HT-29 (cell line): ENCODE measurements at regions not wholly inside any gene's neighbourhood (a gene's known extent, or its start where the extent isn't known, plus 50 kb on each side); places are given as distances from the start of the nearest gene placed in this dataset.

Source experiments
- DNase-seq: peaks from one replicate; pipeline ENCODE4 v3.0.0-alpha.2; 2015; ENCODE audit warnings: low spot score

DNA sequence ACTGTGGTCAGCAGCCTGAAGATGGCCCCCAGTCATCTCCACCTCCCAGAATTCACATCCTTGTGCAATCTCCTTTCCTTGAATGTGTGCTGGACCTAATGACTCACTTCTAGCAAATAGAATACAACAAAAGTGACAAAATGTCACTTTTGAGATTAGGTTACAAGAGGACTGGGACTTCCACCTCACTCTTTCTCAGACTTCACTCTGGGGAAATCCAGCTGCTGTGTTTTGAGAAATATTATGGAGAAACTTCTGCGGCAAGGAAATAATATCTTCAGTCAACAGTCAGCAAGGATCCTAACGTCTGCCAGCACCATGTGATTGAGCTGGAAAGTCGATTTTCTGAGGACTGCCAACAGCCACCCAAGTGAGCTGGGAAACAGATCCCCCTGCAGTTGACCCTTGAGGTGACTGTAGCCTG lies 70.5 kb upstream of the GADD45A start:
- no peak for DNase-seq

DNA sequence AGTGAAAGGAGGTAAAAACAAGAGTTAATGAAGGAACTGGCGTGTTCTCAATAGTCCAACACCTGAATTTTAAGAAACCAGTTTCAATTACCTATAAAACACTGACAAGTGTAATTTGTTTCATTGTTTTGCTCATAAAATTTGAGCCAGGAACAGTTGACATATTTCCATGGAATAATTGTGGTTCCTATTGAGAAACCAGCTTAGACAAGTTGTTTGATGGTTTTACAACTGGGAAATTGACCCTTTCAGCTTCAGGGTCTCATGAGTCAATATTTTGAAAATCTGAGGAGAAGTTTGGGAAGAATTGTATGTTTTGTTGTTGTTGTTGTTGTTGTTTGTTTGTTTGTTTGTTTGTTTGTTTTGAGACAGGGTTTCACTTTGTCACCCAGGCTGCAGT lies 69.1 kb upstream of the GADD45A start:
- no peak for DNase-seq

DNA sequence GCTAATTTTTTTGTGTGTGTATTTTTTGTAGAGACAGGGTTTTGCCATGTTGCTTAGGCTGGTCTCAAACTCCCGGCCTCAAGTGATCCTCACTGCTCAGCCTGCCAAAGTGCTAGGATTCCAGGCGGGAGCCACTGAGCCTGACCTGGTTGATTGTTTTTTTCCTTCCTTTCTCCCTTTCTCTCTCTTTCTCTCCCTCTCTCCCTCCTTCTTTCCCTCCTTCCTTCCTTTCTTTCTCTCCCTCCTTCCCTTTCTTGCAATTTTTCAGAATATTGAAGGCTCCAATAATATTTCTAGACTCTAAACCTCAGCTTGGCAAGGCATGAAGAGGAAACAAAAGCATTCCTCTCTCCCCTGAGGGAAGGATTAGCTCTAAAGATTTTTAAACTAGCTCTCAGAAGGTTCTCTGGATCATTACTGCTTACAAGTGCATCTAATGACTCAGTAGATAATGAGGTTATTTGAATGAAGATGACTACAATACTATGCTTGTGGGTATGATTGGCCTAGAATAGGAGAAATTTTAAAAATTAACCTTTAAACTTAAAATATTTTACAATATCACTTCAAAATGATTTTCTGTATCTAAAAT lies 68.5 kb upstream of the GADD45A start:
- no peak for DNase-seq

DNA sequence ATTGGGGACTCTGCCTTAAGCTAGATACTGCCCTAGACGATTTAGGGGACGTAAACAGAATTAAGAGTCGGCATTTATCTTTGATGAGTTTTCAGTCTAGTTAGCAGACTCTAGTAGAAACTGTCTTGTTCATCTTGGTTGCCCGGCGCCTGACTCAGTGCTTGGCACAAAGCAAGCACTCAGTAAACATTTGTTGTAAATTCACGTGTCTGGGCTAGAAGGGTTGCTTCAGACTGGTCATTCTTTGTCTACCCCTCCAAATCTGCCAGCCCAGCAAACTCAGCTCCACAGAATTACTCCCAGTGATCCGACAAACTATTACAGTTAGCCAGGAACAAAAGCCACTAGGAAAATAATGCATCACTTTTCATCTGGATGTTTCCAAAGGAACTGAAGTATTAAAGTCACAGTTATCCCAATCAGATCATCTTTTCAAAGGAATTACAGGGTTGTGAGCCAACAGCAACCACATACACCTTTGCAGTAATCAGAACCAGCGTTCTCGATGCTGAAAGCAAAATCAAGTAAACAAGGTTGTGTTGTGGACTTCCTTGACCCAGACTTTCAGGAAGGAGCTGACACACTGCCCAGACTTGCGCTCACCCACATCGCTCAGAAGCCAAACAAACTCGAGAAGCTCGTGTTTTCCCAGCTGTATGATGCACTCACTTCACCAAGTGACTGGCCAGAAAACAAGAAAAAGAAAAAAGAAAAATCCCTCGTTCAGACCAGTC lies 66.5 kb upstream of the GADD45A start:
- no peak for DNase-seq

DNA sequence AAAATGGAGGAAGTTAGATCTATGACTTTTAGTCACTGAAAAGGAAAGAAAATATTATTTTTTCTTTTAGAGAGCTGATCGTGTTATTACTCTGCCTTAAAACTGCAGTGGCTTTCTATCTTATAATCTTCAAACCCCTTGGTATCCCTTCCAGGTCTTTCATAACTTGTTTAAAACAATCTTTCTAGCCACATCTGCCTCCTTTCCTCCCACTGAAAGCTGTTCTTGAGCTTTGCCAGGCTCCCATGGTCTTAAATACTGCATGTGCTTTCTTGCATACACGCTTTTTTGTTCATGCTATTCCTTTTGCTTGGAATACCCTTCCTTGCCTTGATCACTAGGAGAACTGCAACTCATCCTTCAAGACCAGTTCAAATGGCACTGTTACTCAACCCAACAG lies 65.9 kb upstream of the GADD45A start:
- DNase-seq, result no peak

DNA sequence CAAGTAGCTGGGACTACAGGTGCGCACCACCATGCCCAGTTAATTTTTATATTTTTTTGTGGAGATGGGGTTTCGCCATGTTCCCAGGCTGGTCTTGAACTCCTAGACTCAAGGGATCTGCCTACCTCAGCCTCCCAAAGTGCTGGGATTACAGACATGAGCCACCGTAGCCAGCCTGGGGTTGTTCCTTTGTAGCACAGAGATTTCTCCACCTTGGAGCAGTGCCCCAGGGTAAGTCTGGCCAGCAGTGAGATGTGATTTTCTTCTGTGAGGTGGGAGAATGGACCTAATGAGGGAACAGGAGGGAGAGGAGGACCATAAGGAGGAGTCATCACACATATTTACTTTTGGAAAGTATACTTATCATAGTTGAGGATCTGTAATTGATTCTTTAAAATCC lies 61.1 kb upstream of the GADD45A start:
- no peak for DNase-seq

DNA sequence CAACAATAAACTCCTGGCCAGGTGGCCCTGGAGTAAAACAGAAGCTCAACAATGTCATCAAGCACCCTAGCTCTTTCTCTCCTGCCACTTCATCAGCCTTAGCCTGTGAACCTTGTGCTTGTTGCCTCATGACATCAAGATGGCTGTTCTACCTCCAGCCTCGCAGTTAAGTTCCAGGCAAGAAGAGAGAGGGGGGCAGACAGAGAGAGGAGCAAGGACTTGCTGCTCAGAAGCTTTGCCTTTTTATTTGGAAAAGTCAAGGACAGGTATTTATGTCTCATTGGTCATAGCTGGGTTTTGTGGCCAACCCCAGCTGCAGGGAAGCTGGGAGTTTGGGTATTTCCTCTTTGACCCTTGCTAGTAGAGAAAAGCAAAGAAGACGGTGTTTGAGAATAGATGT lies 60.3 kb upstream of the GADD45A start:
- no peak for DNase-seq

DNA sequence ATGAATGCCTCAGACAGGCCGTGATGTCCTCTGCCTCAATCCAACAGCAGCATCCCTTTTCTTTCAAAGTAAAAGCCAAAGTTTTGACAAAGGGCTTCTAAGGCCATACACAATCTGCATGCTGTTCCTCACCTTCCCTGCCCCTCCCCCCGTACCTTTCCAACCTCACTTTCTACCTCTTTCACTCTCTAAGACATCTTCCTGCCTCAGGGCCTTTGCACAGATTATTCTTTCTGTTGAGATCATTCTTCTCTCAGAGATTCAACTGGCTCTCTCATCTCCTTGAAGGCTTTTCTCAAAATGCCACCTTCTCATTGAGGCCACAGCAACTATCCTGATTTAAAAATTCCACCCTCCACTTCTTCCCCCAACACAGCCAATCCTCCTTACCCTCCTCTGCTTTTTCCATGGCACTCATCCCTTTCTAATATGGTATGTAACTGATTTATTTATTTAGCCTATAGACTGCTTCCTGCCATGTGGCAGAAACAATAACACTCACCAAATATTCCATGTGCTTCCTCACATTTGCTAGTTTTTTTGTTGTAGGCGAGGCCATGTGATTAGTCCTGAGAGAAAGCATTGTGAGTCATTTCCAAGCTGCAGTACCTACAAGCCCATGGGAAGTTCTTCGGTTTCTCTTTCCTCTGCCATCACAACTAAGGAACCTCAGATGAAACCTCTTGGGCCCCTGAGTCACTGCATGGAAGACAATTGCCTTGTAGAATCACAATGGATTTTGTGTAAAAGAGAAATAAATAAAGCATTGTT lies 58.7 kb upstream of the GADD45A start:
- DNase-seq, result peak; percentile 42

DNA sequence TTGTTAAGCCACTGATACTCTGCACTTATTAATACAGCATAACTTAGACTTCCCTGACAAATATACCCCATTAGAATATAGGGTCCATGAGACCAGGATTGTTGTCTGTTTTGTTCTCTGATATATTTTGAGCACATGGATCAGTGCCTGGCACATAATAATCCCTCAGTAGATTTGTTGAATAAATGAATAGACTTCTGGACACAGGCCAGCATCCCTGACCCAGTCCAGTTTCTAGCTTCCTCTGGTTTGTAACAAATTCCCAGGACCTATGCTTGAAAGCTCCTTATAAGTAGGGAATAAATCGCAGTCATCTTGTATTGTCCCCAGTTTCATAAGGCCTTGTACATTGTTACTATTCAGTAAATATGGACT lies 58.2 kb upstream of the GADD45A start:
- no peak for DNase-seq

DNA sequence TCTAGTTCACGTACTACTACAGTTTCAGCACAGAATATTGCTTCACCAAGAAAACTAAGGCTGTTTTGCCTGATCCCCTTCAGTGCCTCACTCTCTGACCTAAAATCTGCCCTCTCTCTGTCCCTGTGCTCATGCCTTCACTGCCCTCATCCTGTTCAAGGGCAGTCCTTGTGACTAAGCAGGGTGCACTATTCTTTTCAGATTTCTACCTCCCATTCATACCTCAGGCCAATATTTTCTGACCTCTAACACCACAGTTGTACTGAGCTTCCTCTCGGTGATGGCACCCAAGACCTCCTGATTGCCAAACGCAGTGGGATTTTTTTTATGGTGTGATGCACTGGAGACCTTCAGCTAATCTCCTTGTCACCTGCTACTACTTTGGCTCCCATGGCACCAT lies 57.7 kb upstream of the GADD45A start:
- no peak for DNase-seq

DNA sequence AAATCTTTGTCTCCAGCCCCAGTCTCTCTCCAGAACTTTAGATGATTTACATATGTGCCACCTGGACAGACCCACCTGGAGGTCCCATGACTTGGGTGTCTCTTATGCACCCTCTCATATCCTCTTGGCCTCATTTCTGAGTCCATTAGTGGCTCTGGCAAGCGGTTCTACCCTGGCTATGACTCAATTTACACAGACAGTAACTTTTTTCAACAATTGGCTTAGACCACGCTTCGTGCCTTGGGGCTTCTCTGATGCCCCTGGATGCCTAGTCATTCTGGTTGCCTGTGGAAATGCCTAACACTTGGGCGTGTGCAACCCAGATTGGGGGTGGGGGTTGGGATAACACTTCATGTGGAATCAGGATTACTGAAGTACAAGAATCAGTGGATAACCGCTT lies 57.1 kb upstream of the GADD45A start:
- DNase-seq, result no peak

DNA sequence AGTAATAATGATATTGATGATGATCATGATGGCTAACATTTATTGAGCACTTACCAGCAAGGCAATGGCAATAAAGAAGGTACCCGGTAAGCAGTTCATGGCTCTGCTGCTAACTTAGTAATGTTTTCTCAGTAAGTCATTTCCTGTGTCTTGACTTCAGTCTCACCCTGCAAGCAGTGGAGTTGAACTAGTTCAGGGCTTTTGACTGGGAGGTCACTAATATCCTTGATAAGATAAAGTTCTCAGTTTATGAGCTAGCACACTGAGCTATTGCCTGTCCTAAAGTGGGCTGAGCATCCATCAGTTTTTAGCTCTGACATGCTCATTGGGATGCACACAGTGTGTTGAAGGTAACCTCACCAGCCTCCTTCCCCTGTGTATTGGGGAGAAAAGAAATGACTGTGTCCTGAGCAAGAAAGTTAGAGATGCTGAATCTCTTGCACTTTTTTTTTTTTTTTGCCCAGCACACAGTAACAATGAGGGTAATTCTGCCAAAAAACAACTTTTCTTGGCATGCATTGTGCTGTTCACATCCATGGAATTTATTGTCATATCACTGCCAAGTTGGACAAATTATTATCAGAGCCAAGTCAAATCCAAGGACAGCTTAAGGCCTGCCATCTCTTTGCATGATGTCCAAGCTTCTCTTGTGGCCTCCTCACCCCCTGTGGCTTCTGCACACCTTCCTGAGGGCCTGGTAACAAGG lies 55.5 kb upstream of the GADD45A start:
- no peak for DNase-seq

DNA sequence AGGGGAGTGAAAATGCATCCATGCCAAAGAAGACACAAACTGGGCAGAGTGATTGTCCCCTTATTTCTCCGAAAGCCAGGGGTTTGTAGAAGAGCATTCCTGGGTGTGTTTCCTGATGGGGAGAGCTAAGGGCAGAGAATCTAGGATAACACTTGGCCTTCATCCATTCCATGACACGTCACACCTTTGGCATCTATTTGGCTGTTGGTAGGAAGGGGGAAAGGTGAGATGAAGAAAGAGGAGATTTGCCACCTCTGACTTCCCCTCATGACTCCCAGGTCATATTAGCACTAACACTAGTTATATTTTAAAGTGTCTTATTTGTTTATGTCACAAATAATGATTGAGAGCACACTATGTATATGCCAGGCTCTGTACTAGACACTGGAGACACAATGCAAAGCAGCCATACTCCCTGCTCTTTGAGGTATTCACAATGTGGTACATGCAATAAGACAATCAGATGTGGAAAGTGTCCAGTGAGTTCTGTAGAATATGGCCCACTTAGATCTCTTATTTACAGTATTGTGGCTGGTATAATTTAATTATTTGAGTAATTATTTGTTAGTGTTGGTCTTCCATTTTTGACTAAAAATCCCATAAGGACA lies 54.5 kb upstream of the GADD45A start:
- DNase-seq, result no peak

DNA sequence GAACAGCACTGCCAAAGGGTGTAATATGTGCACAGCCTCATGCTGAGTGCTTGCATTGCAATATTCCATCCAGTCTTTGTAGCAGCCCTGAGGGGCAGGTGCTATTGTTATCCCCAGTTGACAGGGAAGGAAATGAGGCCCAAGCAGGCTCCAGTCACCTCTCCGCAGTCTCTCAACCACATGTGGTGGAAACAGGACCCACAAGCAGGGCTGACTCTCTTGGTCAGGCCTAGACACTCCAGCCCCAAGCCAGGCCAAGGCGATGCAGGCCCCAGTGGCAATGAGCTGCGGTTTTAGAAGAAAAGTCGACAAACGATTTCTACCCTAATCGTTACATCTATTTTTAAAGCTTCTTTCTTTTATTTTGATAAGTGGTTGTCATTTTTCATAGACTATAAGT lies 52.6 kb upstream of the GADD45A start:
- no peak for DNase-seq

DNA sequence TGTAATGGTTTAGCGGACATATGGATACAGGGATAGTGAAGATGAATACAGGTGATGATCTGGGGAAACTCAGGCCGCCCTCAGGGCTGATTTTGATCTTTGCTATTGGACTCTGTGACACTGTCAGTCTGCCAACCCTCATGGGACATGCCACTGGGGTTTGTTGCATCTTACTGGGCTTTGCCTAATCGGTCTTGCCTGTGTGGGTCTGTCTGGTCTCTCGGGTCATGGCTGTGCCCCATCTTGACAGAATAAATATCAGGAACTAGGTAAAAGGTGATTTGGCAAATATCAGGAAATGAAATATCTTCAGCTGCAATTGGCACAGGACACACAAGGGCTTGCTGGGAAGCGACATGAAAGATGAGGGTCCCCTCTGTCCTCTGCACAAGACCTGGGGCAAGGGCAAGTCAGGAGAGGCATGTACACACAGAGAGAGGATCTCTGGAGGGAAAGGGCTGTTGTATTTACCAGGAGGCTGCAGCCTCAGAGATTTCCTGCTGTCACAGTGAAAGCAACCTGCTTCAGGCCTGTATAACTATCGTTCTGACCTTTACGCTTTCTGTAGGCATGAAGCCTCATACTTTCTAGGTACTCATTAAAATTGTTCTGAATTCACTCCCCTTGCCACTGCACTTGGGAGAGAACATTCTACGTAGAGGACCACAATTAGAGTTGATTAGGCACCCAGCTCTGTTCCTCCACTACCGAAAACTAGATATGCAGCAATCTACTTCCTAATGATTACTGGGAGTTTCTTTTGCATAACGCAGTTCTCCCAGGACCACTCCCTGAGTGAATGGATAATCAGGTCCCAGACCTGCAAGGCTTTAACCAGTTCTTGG lies 52.0 kb upstream of the GADD45A start:
- no peak for DNase-seq

DNA sequence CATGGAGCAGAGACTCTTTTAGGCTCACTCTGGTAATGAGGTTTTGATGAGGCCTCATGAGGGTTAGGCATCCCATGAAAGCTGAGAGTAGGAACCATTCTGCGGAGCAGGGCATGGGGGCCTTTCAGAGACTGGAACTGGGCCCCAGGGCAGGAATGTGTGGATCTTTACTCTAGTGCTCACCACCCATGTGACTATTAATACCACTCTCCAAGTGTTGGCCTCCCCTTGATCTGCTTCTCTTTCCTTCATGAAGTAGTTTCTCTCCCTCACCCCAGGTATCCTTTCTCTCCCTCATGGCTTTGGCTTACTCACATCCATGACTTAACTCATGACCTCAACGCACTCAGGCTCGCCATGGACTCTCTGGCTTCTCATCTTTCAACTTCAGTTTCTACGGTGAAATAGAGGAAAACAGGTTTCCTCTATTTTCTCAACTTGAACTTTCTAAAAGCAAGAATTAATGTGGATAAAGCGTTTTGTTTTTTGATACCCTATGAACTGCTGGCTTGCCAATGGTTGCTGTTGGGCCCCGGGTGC lies 50.5 kb upstream of the GADD45A start:
- no peak for DNase-seq

DNA sequence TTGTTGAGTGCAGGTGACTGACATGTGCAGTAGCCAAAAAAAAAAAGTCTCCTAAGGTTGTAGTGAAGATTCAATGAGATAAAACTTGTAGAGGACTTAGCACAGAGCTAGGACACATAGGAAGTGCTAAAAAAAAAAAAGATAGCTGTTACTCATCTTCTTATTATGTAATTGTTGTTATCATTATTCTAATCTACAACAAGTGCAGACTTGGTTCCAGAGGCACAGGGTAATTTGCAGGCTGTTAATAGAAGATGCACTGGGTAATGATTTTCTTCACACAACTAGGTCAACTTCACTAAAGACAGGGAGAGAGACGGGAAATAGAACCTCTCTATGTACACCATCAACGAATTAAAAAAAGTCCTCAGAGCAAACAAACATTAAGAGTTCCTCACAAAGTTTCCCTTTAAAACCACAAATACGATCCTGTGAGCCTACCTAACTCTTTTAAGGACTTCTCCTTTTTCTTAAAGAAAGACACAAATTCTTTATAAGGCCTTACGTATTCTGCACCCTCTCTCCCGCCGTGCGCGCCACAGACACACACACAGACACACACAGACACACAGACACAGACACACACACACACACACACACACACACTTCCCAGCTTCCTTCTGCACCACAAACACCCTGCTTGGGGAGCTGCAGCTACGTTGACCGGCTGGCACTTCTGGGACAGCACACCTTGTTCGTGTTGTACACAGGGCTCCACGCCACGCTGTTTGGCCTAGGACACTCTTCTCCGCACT lies 49.8 kb upstream of the GADD45A start:
- DNase-seq, result no peak
